Erythroblast (primary cell): ENCODE measurements at regions not wholly inside any gene's neighbourhood (a gene's known extent, or its start where the extent isn't known, plus 50 kb on each side); places are given as distances from the start of the nearest gene placed in this dataset.

Experiments
- DNase-seq, 2 experiments: peaks; one replicate each; lab custom pipeline; 2025; lab: John Stamatoyannopoulos, UW
- GATA1 ChIP-seq: IDR thresholded peaks from 2 replicates; pipeline ENCODE4 v1.6.1; 2011; ENCODE audit warnings: low read depth, mild to moderate bottlenecking, control low read depth, low read length, moderate library complexity
- POLR2A ChIP-seq: IDR thresholded peaks from 2 replicates; pipeline ENCODE4 v1.6.1; 2011; ENCODE audit warnings: mild to moderate bottlenecking, low read length

DNA sequence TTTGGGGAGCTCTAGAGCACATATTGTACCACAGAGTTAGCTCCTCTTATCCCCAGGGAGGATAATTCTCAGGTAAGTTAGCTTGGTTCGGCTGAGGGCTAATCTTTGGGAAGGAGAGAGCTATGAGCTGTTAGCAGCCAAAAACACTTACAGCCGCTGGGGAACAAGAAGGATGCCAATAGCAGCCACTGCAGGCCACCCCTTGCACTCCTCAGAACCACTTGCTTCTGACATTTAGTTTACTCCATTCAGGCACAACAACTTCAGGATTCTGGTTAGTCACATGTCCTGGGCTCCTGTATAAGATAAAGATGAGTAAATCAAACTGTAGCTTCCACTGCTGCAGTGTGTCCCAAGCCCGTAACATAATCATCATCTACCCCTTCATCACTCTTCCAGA lies 212.6 kb upstream of the ADGRL2 start:
- no peak for DNase-seq
- no peak for TF ChIP-seq GATA1
- TF ChIP-seq POLR2A, result no peak

DNA sequence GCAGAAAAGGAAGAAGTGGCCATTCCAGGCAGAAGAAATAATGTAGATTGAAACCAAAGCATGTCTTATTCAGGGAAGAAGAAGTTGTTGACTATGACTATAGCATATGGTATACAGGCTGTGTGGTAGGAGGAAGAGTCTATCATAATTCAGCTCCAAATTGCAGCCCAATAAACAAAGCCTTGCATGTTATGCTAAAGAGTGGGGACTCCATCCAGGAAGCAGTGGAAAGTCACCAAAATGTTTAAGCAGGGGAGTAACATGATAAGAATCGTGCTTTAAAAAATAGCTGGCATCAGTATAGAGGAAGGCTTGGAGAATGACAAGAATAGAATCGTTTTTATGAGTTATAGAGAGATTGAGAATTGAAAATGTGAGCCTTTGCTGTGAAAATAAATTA lies 213.3 kb upstream of the ADGRL2 start:
- no peak for TF ChIP-seq POLR2A
- no peak for TF ChIP-seq GATA1
- no peak for DNase-seq

DNA sequence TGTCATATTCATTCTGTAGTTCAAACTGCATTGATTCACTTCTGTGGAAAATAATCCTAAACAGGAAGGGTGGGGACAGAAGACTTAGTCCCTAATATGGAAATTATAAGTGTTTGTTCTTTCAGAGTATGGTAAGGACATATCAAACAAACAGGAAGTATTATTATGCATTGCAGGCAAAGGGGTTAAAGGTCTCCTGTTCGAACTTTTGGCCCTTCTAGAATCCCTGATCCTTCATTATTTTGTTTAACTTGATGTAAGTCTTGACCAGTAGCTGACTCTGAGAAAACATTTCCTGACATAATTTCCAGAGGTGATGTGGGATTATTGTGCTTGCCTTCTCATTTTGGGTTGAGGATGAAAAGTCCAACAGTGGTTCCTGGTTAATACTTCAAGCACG lies 215.4 kb upstream of the ADGRL2 start:
- DNase-seq, result no peak
- TF ChIP-seq GATA1 (no peak), POLR2A (no peak)

DNA sequence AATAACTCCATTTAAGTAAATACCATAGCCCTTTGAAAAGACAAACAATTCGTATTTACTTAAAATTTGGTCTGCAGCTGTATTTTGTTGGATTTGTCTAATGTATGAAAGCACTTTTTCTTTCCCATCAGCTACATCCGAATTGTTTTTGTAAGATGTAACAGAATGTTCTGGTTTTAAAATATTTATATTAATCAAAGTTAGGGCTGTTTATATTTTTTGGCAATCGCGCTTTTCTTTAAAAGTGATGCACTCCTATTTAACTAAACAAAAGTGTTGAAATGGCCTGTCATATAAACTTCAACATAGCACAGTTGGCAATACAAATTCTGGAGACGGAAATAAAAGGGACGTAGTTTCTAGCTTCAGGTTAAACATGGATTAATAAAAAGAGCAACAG lies 216.3 kb upstream of the ADGRL2 start:
- TF ChIP-seq POLR2A, result no peak
- no peak for TF ChIP-seq GATA1
- no peak for DNase-seq

DNA sequence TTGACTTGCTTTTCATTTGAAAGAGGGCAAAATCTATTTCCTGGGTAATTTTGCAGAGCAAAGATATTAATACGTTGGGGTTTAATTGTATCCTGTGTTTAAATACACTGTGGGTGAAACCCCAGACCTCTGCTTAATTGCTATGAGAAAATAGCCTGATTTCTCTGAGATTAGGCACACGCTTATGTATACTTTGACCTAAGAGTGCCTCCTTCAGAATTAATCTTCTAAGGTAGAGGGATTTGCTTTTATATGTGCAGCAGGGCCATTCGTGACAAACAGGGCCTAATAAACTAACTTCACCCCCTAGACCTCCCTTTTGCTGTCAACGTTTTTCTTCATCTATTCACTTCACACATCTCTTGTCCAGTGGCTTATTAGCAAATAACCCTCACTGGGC lies 216.9 kb upstream of the ADGRL2 start:
- TF ChIP-seq POLR2A (no peak), GATA1 (no peak)
- DNase-seq, result no peak

DNA sequence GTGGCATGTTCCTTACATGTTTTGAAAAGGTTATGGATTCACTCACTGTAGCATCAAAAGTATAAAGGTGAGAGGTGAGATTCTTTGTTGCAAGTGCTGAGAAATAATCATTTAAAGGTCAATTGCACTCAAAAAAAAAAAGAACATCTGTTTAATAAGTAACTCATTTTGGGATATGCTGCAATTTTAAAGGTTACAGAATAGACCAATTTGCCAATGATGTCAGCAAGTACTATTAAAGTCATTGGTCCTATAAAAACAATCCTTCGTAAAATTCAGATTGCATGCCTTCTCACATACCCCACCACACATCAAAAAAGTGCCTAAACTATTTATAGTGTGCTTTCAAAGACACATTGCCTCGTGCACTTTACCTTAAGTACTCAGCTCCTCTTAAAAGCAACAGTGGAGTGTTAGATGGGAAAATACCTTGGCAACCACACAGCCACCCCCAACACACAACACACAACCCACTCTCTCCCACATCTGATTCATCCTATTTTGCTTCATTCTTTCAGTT lies 218.2 kb upstream of the ADGRL2 start:
- TF ChIP-seq GATA1, result no peak
- no peak for TF ChIP-seq POLR2A
- no peak for DNase-seq

DNA sequence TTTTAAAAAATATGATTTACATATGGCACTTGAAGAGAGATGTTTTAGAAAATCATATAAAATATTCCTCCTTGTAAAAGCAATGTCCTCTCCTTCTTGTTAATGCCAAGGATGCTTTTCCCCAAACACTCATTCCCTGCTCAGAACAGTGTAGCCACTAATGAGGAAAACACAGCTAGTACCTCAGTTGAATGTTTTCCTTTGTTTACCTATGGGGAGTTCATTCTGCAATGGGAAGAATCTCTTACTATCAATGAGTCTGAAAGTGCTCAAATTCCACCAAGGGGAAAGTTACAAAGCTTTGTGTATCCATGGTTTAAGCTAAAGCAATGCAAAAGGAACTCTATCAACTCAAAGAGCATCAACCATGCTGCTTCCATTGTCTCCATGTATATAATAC lies 221.9 kb upstream of the ADGRL2 start:
- TF ChIP-seq POLR2A (no peak), GATA1 (no peak)
- DNase-seq, result no peak

DNA sequence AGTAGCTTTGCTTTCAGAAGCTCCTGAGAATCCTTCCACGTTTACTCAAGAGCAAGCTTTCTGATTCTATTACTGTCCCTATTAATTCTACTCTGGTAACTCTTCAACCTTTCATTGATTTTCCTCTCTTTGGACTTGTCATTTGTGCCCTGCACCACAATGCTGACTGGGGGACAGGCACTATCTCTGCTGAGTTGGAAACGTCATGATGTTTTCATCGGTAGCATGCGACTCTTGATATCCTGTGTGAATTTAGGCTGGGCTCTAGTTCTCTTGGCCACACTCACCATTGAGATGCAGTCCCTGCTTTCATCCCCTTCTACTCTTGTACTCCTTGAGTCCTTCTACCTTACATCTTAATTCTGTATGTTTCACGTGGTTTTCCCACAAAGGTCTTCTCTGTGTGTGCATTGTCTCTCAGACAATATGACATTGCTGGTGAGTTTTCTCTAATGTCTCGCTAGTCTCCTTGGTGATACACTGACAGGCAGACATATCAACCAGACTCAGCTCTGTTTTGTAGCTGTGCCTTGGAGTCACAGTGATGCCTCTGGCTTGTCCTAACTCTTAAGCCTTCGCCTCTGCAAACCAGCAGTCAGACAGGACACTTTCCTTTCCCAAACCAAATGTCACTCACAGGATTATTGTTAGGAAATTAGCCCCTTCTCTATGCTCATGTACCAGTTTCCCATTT lies 223.6 kb upstream of the ADGRL2 start:
- DNase-seq, result no peak
- TF ChIP-seq POLR2A (no peak), GATA1 (no peak)

DNA sequence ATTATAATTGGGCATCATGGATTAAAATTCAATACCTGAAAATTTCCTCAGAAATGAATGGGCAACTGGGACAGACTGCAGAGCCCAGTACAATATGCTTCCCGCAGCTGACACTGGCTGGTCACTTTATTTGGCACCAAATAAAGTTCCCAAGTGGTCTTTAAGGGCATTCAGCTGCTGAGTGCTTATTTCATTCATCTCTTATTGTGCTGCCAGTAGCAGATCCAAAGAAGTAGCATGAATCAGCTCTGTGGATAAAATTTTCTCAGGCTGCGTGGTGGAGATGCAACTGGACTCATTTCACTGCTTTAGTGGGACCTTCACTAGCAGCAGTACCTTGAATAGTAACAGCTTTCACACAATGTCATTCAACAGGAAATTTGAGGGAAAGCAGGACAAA lies 226.3 kb upstream of the ADGRL2 start:
- TF ChIP-seq POLR2A (no peak), GATA1 (no peak)
- DNase-seq, result no peak

DNA sequence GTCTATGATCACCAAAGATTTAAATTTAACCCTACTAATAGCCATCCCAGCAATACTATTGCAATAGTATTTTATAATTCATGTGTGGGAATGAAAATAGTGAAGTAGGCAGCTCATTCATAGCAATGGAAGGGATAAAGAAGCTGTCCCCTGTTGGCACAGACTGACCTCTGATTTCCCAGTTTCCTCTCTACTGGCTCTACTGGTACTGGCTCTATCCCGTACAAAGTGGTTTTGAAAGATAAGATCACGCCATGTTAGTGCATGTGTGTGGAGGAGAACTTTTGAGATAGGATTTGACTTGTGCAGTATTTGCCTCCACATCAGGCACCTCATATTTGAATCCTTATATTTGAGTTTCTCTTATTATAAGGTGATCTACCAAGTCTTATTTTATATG lies 227.3 kb upstream of the ADGRL2 start:
- DNase-seq, result no peak
- TF ChIP-seq GATA1, result no peak
- no peak for TF ChIP-seq POLR2A

DNA sequence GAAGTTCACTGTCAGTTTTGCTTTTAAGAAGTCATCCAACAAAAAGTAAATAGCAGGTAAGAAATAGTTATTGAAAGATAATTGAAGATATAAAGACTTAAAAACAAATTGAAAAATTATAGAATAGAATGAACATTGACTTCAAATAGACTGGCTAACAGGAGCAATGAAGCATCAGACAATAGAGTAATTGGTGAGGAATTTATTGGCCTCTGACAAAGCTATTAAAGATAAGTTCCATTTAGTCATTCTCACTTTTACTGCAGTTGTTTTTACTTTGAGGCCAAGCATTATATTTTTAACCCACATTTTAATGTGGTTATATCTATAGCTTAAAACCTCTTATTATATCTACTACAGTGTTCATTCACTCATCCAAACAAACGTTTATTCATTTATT lies 228.8 kb upstream of the ADGRL2 start:
- no peak for DNase-seq
- TF ChIP-seq GATA1, result no peak
- no peak for TF ChIP-seq POLR2A

DNA sequence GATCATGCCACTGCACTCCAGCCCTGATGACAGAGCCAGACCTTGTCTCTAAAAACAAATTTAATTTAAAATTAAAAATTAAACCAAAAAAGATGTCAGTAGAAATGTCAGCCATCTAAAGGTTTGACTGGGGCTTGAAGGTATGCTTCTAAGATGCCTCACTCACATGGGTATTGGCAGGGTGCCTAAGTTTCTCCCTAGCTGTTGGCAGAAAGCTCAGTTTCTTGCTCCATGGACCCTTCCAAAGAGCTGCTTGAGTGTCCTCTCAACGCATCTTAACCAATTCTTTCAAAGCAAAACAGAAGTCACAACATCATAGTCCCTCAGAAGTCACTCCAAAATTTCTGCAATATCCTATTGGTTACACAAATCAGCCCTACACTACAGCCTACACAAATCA lies 231.0 kb upstream of the ADGRL2 start:
- TF ChIP-seq POLR2A (no peak), GATA1 (no peak)
- DNase-seq, result no peak

DNA sequence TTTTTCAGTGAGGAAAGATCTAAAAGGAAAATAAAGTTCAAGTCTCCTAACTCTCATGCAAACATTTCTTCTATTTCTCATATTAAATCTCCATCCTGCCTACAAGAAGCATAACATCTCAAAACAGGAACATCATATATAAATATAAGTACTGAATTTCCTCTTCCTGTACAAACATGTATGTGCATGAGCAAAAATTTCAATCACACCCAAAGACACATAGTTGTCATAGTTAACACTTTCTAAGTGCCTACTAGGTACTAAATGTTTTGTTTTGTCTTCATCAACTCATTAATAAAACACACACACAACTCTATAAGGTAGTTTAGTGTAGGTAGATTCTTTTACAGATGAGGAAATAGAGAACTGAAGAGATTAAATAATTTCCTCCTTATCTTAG lies 237.1 kb upstream of the ADGRL2 start:
- TF ChIP-seq GATA1 (no peak), POLR2A (no peak)
- DNase-seq, result no peak

DNA sequence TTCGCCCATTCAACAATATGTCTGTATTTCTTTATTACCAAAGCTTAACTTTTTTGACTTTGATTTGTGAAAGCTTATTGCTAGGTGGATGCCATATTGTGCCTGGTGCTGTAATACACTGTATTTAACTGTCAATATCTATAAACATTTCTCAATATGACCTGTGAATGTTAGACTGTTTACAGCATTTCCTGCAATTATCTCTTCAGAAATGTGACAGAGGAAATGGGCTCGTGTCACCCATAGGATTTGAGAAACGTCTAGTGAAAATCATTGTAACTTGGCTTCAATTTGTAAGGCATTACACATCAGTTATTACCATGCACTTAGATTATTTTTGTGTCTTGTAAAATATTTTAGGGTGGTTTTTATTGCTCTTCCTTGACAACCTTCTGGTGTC lies 237.8 kb upstream of the ADGRL2 start:
- no peak for DNase-seq
- TF ChIP-seq GATA1 (no peak), POLR2A (no peak)

DNA sequence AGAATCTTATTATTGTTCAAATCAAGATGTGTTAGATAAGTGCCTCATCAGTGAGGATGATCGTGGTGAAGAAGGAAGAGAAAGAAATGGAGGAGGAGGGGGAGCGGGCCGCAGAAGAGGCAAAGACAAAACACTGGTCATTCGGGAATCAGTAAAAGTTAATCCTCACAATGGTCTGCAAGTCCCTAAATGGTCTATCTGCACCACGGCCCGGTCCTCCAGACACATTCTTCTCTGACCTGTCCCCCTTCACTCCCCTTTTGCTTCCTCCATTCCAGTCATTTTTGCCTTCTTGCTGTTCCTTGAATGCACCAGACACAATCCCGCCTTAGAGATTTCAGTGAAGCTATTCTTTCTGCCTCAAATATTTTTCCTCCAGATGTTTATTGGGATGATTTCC lies 240.1 kb upstream of the ADGRL2 start:
- TF ChIP-seq GATA1 (no peak), POLR2A (no peak)
- no peak for DNase-seq
